ENCODE measurements at regions not wholly inside any gene's neighbourhood (a gene's known extent, or its start where the extent isn't known, plus 50 kb on each side); places are given as distances from the start of the nearest gene placed in this dataset.
A peak's percentile ranks its signal among the peaks of the same experiment; 100 is the strongest.

DNA sequence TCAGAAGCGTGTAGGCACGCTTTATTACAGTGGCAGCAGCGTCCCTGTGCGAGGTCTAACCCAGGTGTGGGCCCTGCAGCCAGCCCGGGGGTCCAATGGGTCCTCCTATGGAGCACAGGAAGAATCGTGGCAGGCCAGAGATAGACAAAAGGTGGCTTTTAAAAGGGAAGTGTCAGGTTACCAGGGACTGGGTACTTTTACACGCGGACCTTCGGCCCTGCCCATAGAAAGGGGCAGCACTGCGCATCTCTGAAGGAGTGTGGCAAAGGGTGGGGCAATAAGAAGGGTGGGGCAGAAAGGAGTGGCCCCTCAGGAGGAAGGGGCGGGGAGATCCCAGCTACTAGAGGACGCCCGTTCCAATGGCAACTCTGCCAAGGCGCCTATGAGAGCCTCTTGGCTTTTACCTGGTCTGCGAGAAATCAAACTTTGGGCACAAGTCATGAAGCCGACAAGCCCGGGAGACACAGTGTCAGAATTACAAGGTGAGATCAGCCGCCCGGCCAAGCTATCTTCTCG lies 1419.8 kb downstream of the UQCRFS1 start:
- Histone ChIP-seq H3K14ac (ENCODE audit: insufficient read depth, low read length) (peak overlapping the region; percentile 65; the same call in 1 of the 2 replicates), H4K91ac (ENCODE audit: insufficient read length, low read depth, low read length) (no peak overlapping the region), H2BK20ac (ENCODE audit: low read depth, low read length, poor library complexity, severe bottlenecking) (no peak overlapping the region), H2BK12ac (ENCODE audit: insufficient read length, low read depth, low read length) (no peak overlapping the region), H3K27ac (ENCODE audit: insufficient read length, low read depth, low read length) (no peak overlapping the region), H3K4ac (ENCODE audit: low read depth, low read length) (no peak overlapping the region), H4K5ac (ENCODE audit: insufficient read length, low read depth, low read length) (no peak overlapping the region), H3T11ph (ENCODE audit: low read length) (no peak overlapping the region), H3K9ac (ENCODE audit: extremely low read depth, insufficient read length, low read length) (peak overlapping the region; percentile 76), H3K27me3 (ENCODE audit: insufficient read depth, low read length) (no peaks in the 10 kb centered on the region), H3K23me2 (ENCODE audit: insufficient read length, low read depth, low read length, poor library complexity, severe bottlenecking) (no peaks in the 10 kb centered on the region), H3K23ac (ENCODE audit: insufficient read length, low read depth, low read length) (no peak overlapping the region), H3K79me2 (ENCODE audit: insufficient read depth, low read length) (peaks cover 8% of the 10 kb centered on the region; the same call in 1 of the 2 replicates), H2BK120ac (ENCODE audit: low read depth, low read length, poor library complexity, severe bottlenecking) (no peak overlapping the region), H4K8ac (replicated peaks; ENCODE audit: insufficient read length, low read depth, low read length) (no peak overlapping the region), H3K9me3 (ENCODE audit: control insufficient read depth, low read depth, low read length) (no peaks in the 10 kb centered on the region), H3K4me1 (ENCODE audit: insufficient read depth, low read length) (no peaks in the 10 kb centered on the region), H3K18ac (ENCODE audit: insufficient read length, low read depth, low read length) (no peak overlapping the region), H3K56ac (ENCODE audit: insufficient read length, low read depth, low read length) (no peak overlapping the region), H4K20me1 (ENCODE audit: control insufficient read depth, insufficient read depth, insufficient read length) (no peaks in the 10 kb centered on the region), H3K4me2 (ENCODE audit: insufficient read depth, insufficient read length, low read length) (peak overlapping the region; percentile 54), H2AK5ac (ENCODE audit: insufficient read length, low read length) (no peak overlapping the region), H2BK5ac (ENCODE audit: insufficient read length, low read length) (no peak overlapping the region), H3K79me1 (ENCODE audit: insufficient read depth, low read depth, low read length, poor library complexity, severe bottlenecking) (peaks cover 8% of the 10 kb centered on the region), H2BK15ac (ENCODE audit: low read depth, low read length) (no peak overlapping the region), H2AFZ (ENCODE audit: low read length) (no peak overlapping the region)
- Mint-ChIP-seq H3K9me3 (peaks cover 2 to 21% of the 10 kb centered on the region in 2 experiments; a peak in 4 of 5 replicates), H3K27me3 (ENCODE audit: low read depth) (no peaks in the 10 kb centered on the region; the same call in 1 of the 2 replicates), H3K36me3 (ENCODE audit: insufficient read depth in 1 of 3, low read depth in 3 of 3) (peaks cover 6 to 29% (median 12%) of the 10 kb centered on the region in 3 experiments), H3K4me1 (peaks cover 3 to 8% of the 10 kb centered on the region in 2 experiments), H3K27ac (peak overlapping the region; percentile 96 to 98 (median 98)), H3K4me3 (peak overlapping the region; percentile 94 to 97)
- DNase-seq = peak; percentile 96
- WGBS (ENCODE audit: extremely low coverage, insufficient read length, low lambda C conversion rate) = no CpG with 5 or more reads among the region's 20 CpGs
- TF ChIP-seq CTCF (conservative IDR thresholded peaks at IDR 0.05) = no peak
